Activated CD4-positive, alpha-beta T cell treated with anti-CD3 and anti-CD28 coated beads for 36 hours (primary cell): ENCODE measurements at regions not wholly inside any gene's neighbourhood (a gene's known extent, or its start where the extent isn't known, plus 50 kb on each side); places are given as distances from the start of the nearest gene placed in this dataset.
"Not testable (repeated sequence)": the region's sequence is repeated elsewhere in the genome, so short reads cannot be mapped to it uniquely, and the experiment has no call there.

Experiments used
- ATAC-seq: fragments of 200-7000 bp; cut with Tn5 transposase; one replicate; pipeline ENCODE4 v1.10.0; 2021; ENCODE audit warnings: mild to moderate bottlenecking, moderate library complexity
- CTCF ChIA-PET: fragments of 350-600 bp; sonication (Branson Sonifier 250); formaldehyde crosslinking; loops from one replicate; lab custom pipeline; 2021; ENCODE audit warnings: antibody characterized with exemption; lab: Charles Lee
- POLR2A ChIA-PET: fragments of 350-600 bp; sonication (Branson Sonifier 250); formaldehyde crosslinking; loops from one replicate; lab custom pipeline; 2021; ENCODE audit warnings: antibody characterized with exemption, inconsistent platforms; lab: Charles Lee
- DNase-seq: peaks from one replicate; pipeline ENCODE4 v3.0.0-alpha.2; 2020
- H3K27ac Mint-ChIP-seq: one replicate; pipeline ENCODE4 v1.8.0; 2021; ENCODE audit warnings: mixed read lengths
- H3K27me3 Mint-ChIP-seq: one replicate; pipeline ENCODE4 v1.8.0; 2021; ENCODE audit warnings: mixed read lengths
- H3K36me3 Mint-ChIP-seq: one replicate; pipeline ENCODE4 v1.8.0; 2021; ENCODE audit warnings: low read depth, mixed read lengths
- H3K4me1 Mint-ChIP-seq: one replicate; pipeline ENCODE4 v1.8.0; 2021; ENCODE audit warnings: mixed read lengths
- H3K4me3 Mint-ChIP-seq: one replicate; pipeline ENCODE4 v1.8.0; 2021; ENCODE audit warnings: mild to moderate bottlenecking, moderate library complexity, mixed read lengths
- H3K9me3 Mint-ChIP-seq: one replicate; pipeline ENCODE4 v1.8.0; 2021; ENCODE audit warnings: low read depth, mixed read lengths
- intact Hi-C, 2 experiments: fragments of 100-400 bp; cut with DNase I in 1 of 2; cut with micrococcal nuclease in 1 of 2; formaldehyde crosslinking; loops; one replicate each; pipeline versions ENCODE4 v1.14.2 to v1.15.1; 2022 to 2024; cut with DNase I, micrococcal nuclease

DNA sequence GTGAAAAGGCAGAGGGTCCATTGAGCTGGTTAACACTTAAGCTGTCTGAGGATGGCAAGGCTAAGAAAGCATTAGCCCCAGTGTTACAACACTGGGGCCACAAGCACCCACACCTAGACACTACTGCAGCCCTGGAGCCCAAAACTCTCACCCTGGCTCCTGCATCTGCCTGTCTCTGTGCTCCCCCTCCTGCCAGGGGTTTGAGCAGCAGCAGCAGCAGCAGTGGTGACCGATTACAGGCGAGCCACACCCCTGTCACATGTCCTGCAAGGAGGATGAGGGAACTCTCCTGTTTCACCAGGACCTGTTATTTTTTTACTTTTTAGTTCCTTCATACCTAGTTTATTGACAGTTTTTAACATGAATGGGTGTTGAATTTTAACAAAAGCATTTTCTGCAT, 326.7 kb upstream of the MAP2 start:
- DNase-seq = no peak
- H3K27ac Mint-ChIP-seq = no peak overlapping the region

GRCh38 chr2:209102319-209102718, 321.5 kb upstream of the MAP2 start:
- ChIA-PET POLR2A (no interaction called here), CTCF (no interaction called here)
- ATAC-seq = no peak
- H3K4me1 Mint-ChIP-seq = no peaks in the 10 kb centered on the region
- H3K36me3 Mint-ChIP-seq = no peaks in the 10 kb centered on the region
- no peak for DNase-seq
- intact Hi-C loops = no loop called here
- no peak overlapping the region for H3K27ac Mint-ChIP-seq
- H3K9me3 Mint-ChIP-seq = peaks cover 3% of the 10 kb centered on the region
- no peak overlapping the region for H3K4me3 Mint-ChIP-seq
- H3K27me3 Mint-ChIP-seq = peaks cover 1% of the 10 kb centered on the region

More for the DNA sequence above, 326.7 kb upstream of the MAP2 start:
- no peak for ATAC-seq
- Mint-ChIP-seq H3K4me1 (no peaks in the 10 kb centered on the region), H3K4me3 (no peak overlapping the region), H3K9me3 (peaks cover 2% of the 10 kb centered on the region), H3K36me3 (no peaks in the 10 kb centered on the region), H3K27me3 (peaks cover 1% of the 10 kb centered on the region)
- intact Hi-C loops = no loop called here
- ChIA-PET POLR2A (no interaction called here), CTCF (no interaction called here)

DNA sequence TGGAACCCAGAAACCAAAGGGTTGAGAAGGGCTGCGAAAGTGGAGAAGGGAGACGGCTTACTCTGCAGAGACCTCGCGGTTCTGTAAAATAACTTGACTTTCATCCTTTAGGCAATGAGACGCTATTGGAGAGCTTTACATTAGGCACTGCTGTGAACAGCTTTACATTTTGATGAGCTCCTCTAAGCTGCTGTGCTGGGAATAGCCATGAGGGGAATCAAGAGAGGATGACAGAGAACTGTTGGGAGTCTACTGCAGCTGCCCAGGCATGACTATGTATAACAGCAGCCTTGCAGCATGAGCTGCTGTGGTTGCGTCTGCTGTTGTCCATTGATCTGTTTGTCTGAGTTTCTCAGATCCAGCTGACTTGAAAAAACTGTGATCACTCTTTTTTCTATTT, 310.8 kb upstream of the MAP2 start:
- intact Hi-C loops = no loop called here
- Mint-ChIP-seq H3K27me3 (no peaks in the 10 kb centered on the region), H3K4me3 (no peak overlapping the region), H3K27ac (no peak overlapping the region), H3K36me3 (no peaks in the 10 kb centered on the region), H3K9me3 (peaks cover 2% of the 10 kb centered on the region), H3K4me1 (no peaks in the 10 kb centered on the region)
- ChIA-PET CTCF (no interaction called here), POLR2A (no interaction called here)
- ATAC-seq (no peak), DNase-seq (no peak)

GRCh38 chr2:209114588-209115240, 309.1 kb upstream of the MAP2 start:
- no peaks in the 10 kb centered on the region for H3K9me3 Mint-ChIP-seq
- ChIA-PET POLR2A (no interaction called here), CTCF (no interaction called here)
- H3K27me3 Mint-ChIP-seq = peaks cover 2% of the 10 kb centered on the region
- no peaks in the 10 kb centered on the region for H3K4me1 Mint-ChIP-seq
- no peak overlapping the region for H3K27ac Mint-ChIP-seq
- intact Hi-C loops = no loop called here
- no peaks in the 10 kb centered on the region for H3K36me3 Mint-ChIP-seq
- H3K4me3 Mint-ChIP-seq = no peak overlapping the region
- ATAC-seq (no peak), DNase-seq (no peak)

DNA sequence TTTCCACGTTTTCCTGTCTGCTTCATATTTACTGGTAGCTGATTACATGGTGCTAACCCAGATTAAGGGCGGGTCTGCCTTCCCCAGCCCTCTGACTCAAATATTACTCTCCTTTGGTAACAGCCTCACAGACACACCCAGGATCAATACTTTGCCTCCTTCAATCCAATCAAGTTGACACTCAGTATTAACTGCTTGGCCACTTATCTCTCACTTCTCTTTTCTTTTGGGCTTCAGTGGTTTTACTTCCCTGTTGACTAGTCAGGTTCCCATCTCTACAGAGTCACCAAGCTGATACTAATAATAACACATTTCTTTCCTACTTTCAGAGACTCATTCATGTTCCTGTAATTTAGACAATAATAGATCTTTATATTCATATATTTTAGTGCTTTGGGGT, 302.2 kb upstream of the MAP2 start:
- Mint-ChIP-seq H3K4me1 (no peaks in the 10 kb centered on the region), H3K27me3 (peaks cover 2% of the 10 kb centered on the region), H3K9me3 (peaks cover 2% of the 10 kb centered on the region), H3K36me3 (no peaks in the 10 kb centered on the region), H3K27ac (no peak overlapping the region), H3K4me3 (no peak overlapping the region)
- DNase-seq (no peak), ATAC-seq (no peak)
- intact Hi-C loops = no loop called here
- POLR2A ChIA-PET = interaction anchor here (0.6 kb wide), 1 partner anchor 13 kb away, joined by 3 read pairs; no protein-coding TSS in a partner anchor
- CTCF ChIA-PET = no interaction called here

- CTCF ChIA-PET = interaction anchor here (0.8 kb wide), 1 partner anchor 9 kb away, joined by 4 read pairs; no protein-coding TSS in a partner anchor
- Mint-ChIP-seq H3K36me3 (no peaks in the 10 kb centered on the region), H3K27ac (no peak overlapping the region), H3K4me1 (no peaks in the 10 kb centered on the region), H3K9me3 (peaks cover 2% of the 10 kb centered on the region), H3K4me3 (no peak overlapping the region), H3K27me3 (no peaks in the 10 kb centered on the region)
- no peak for ATAC-seq
- POLR2A ChIA-PET = no interaction called here
- DNase-seq = no peak
- intact Hi-C loops = no loop called here
Measured at GRCh38 chr2:209125291-209125690, 298.6 kb upstream of the MAP2 start.

GRCh38 chr2:209138079-209138478, 285.8 kb upstream of the MAP2 start:
- DNase-seq (no peak), ATAC-seq (no peak)
- Mint-ChIP-seq H3K27ac (no peak overlapping the region), H3K4me1 (no peaks in the 10 kb centered on the region), H3K36me3 (no peaks in the 10 kb centered on the region), H3K4me3 (no peak overlapping the region), H3K9me3 (peaks cover 3% of the 10 kb centered on the region), H3K27me3 (no peaks in the 10 kb centered on the region)
- intact Hi-C loops = no loop called here
- ChIA-PET POLR2A (no interaction called here), CTCF (no interaction called here)

DNA sequence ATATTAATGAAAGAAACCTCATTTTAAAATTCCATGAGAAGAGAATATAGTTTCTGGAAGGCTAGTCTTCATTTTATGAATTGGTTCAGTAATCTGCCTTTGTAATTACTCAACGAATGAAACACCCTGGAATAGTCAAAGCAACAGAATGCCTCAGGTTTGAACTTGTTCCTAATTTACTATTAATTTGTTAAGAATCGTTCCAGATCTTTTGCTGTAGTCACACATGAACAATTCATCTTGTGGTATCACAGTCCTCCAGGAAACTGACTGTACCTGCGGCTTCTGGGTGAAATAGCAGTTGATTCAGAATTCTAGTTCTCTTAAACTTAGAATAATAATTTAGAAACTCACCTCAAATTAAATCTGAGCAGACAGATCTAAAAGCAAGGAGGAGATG, 282.7 kb upstream of the MAP2 start:
- intact Hi-C loops = no loop called here
- Mint-ChIP-seq H3K4me3 (no peak overlapping the region), H3K36me3 (no peaks in the 10 kb centered on the region), H3K27me3 (no peaks in the 10 kb centered on the region), H3K9me3 (peaks cover 2% of the 10 kb centered on the region), H3K4me1 (no peaks in the 10 kb centered on the region), H3K27ac (no peak overlapping the region)
- DNase-seq (no peak), ATAC-seq (no peak)
- ChIA-PET POLR2A (no interaction called here), CTCF (no interaction called here)

DNA sequence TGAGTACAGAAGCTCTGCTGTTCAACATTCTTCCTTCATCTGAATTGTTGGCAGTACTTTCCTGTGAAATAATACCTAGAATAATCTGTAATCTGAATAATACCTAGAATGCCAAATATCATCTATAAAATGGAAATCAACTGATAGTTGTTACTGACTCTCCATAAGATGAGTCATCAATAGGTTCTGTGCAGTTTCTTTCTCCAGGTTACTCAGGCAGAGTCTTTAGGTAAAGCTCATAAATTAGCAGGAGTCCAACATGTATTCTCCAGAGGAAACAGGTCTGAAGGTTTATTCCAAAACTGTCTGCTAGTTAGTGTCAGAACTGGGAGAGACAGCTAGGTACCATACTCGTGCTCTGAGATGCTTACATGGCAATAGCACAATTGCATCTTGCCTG, 282.0 kb upstream of the MAP2 start:
- POLR2A ChIA-PET = no interaction called here
- Mint-ChIP-seq H3K36me3 (no peaks in the 10 kb centered on the region), H3K4me3 (no peak overlapping the region), H3K27me3 (no peaks in the 10 kb centered on the region), H3K27ac (no peak overlapping the region), H3K4me1 (no peaks in the 10 kb centered on the region), H3K9me3 (no peaks in the 10 kb centered on the region)
- intact Hi-C loops = no loop called here
- no peak for DNase-seq
- no peak for ATAC-seq
- CTCF ChIA-PET = no interaction called here

- H3K27ac Mint-ChIP-seq, H3K27me3 Mint-ChIP-seq, H3K4me1 Mint-ChIP-seq, DNase-seq, POLR2A ChIA-PET, intact Hi-C loops, CTCF ChIA-PET, ATAC-seq, H3K4me3 Mint-ChIP-seq, H3K36me3 Mint-ChIP-seq, H3K9me3 Mint-ChIP-seq: not testable (repeated sequence)
Measured at GRCh38 chr2:209145220-209145691, 278.6 kb upstream of the MAP2 start.

GRCh38 chr2:209145941-209146681, 277.7 kb upstream of the MAP2 start:
- no peak overlapping the region for H3K4me3 Mint-ChIP-seq
- intact Hi-C loops = no loop called here
- no peaks in the 10 kb centered on the region for H3K9me3 Mint-ChIP-seq
- H3K4me1 Mint-ChIP-seq = no peaks in the 10 kb centered on the region
- no peaks in the 10 kb centered on the region for H3K27me3 Mint-ChIP-seq
- ATAC-seq = no peak
- no peak for DNase-seq
- no peak overlapping the region for H3K27ac Mint-ChIP-seq
- CTCF ChIA-PET = no interaction called here
- no peaks in the 10 kb centered on the region for H3K36me3 Mint-ChIP-seq
- POLR2A ChIA-PET = no interaction called here

- H3K4me3 Mint-ChIP-seq = no peak overlapping the region
- ChIA-PET POLR2A (no interaction called here), CTCF (no interaction called here)
- no peaks in the 10 kb centered on the region for H3K4me1 Mint-ChIP-seq
- intact Hi-C loops = no loop called here
- no peak overlapping the region for H3K27ac Mint-ChIP-seq
- DNase-seq (no peak), ATAC-seq (no peak)
- H3K9me3 Mint-ChIP-seq = no peaks in the 10 kb centered on the region
- H3K36me3 Mint-ChIP-seq = no peaks in the 10 kb centered on the region
- no peaks in the 10 kb centered on the region for H3K27me3 Mint-ChIP-seq
Measured at GRCh38 chr2:209146682-209147320, 277.0 kb upstream of the MAP2 start.
